ENCODE measurements at regions not wholly inside any gene's neighbourhood (a gene's known extent, or its start where the extent isn't known, plus 50 kb on each side); places are given as distances from the start of the nearest gene placed in this dataset.

GRCh38 chr2:78535395-78535794, 490.1 kb upstream of the REG3G start:
- Histone ChIP-seq H3K18ac (ENCODE audit: insufficient read length, low read depth, low read length) (no peak overlapping the region), H4K5ac (ENCODE audit: insufficient read length, low read depth, low read length) (no peak overlapping the region), H3K4me2 (ENCODE audit: insufficient read depth, insufficient read length, low read length) (no peak overlapping the region), H2AFZ (ENCODE audit: low read length) (no peak overlapping the region), H3K23me2 (ENCODE audit: insufficient read length, low read depth, low read length, poor library complexity, severe bottlenecking) (no peaks in the 10 kb centered on the region), H3K27me3 (ENCODE audit: insufficient read depth, low read length) (no peaks in the 10 kb centered on the region; the same call in 1 of the 2 replicates), H3K14ac (ENCODE audit: insufficient read depth, low read length) (no peak overlapping the region), H3T11ph (ENCODE audit: low read length) (no peak overlapping the region), H3K23ac (ENCODE audit: insufficient read length, low read depth, low read length) (no peak overlapping the region), H2BK5ac (ENCODE audit: insufficient read length, low read length) (no peak overlapping the region), H3K79me2 (ENCODE audit: insufficient read depth, low read length) (no peaks in the 10 kb centered on the region), H2BK120ac (ENCODE audit: low read depth, low read length, poor library complexity, severe bottlenecking) (no peak overlapping the region), H3K79me1 (ENCODE audit: insufficient read depth, low read depth, low read length, poor library complexity, severe bottlenecking) (no peaks in the 10 kb centered on the region), H3K9ac (ENCODE audit: extremely low read depth, insufficient read length, low read length) (no peak overlapping the region), H4K8ac (replicated peaks; ENCODE audit: insufficient read length, low read depth, low read length) (no peak overlapping the region), H4K20me1 (ENCODE audit: control insufficient read depth, insufficient read depth, insufficient read length) (no peaks in the 10 kb centered on the region), H2BK20ac (ENCODE audit: low read depth, low read length, poor library complexity, severe bottlenecking) (no peak overlapping the region), H2BK12ac (ENCODE audit: insufficient read length, low read depth, low read length) (no peak overlapping the region), H4K91ac (ENCODE audit: insufficient read length, low read depth, low read length) (no peak overlapping the region), H3K4ac (ENCODE audit: low read depth, low read length) (no peak overlapping the region), H3K4me1 (ENCODE audit: insufficient read depth, low read length) (no peaks in the 10 kb centered on the region), H2AK5ac (ENCODE audit: insufficient read length, low read length) (no peak overlapping the region), H2BK15ac (ENCODE audit: low read depth, low read length) (no peak overlapping the region), H3K27ac (ENCODE audit: insufficient read length, low read depth, low read length) (no peak overlapping the region), H3K56ac (ENCODE audit: insufficient read length, low read depth, low read length) (no peak overlapping the region), H3K9me3 (ENCODE audit: control insufficient read depth, low read depth, low read length) (no peaks in the 10 kb centered on the region)
- Mint-ChIP-seq H3K36me3 (ENCODE audit: insufficient read depth in 1 of 3, low read depth in 3 of 3) (no peaks in the 10 kb centered on the region), H3K27ac (no peak overlapping the region), H3K4me1 (peaks cover 19 to 21% of the 10 kb centered on the region in 2 experiments), H3K27me3 (ENCODE audit: low read depth) (no peaks in the 10 kb centered on the region; the same call in 1 of the 2 replicates), H3K9me3 (0 out of 5 replicates have a peak, but pooled peaks cover 0 to 2% of the 10 kb centered on the region in 2 experiments), H3K4me3 (no peak overlapping the region)
- DNase-seq = no peak
- no peak for TF ChIP-seq CTCF (conservative IDR thresholded peaks at IDR 0.05)

All from H9 (cell line).